Stimulated activated CD4-positive, alpha-beta T cell treated with anti-CD3 and anti-CD28 coated beads, Interleukin-15, amount 100 ng/mL, for 24 hours (primary cell): ENCODE measurements at regions not wholly inside any gene's neighbourhood (a gene's known extent, or its start where the extent isn't known, plus 50 kb on each side); places are given as distances from the start of the nearest gene placed in this dataset.
"Not testable (repeated sequence)": the region's sequence is repeated elsewhere in the genome, so short reads cannot be mapped to it uniquely, and the experiment has no call there.

Experiments
- DNase-seq: peaks from one replicate; pipeline ENCODE4 v3.0.0-alpha.2; 2020

DNA sequence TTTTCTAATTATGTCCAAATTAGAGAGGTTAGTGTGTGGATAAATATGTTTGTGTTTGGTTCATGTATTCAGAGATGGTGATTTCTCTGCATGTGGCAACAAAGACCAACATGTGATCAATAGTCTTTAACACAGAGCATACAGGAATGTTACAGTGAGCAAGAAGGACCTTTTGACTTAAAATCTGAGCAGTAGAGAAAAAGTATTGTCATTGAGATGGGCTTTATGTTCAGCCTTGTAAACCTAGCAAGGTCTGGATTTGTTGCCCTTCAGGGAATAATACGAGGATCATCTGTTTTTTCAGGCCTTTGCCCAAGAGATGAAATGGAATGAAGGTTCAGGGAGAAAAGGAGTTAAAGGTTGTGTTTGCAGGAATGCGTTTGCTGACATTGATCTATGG, 161.8 kb upstream of the NECTIN3 start:
- no peak for DNase-seq

DNA sequence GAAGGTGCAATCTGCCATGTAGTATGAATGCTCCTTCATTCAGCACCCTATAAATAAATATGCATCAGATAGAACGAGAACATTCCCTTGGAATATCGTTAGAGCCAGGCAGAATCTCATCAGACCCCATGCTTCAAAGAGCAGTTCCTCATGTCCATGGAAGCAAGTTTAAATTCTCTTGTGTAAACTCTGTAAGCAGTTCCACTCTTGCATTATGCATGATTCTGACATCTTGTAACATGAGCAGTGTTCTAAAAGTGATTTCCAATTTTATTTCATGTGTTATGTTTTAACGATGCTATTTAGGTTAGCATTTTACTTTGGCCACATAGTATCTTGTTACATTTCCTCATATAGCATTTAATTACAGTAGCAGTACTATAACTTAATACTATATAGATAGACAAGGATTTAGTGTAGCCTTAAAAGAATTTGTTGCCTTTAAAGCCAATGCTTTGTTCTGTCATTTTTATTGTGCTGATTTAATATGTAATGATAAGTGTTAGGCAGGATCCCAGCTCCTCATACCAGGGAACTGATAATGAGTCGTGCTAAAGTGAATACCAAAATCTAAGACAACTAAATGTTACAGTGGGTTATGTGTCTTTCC, 161.2 kb upstream of the NECTIN3 start:
- no peak for DNase-seq

DNA sequence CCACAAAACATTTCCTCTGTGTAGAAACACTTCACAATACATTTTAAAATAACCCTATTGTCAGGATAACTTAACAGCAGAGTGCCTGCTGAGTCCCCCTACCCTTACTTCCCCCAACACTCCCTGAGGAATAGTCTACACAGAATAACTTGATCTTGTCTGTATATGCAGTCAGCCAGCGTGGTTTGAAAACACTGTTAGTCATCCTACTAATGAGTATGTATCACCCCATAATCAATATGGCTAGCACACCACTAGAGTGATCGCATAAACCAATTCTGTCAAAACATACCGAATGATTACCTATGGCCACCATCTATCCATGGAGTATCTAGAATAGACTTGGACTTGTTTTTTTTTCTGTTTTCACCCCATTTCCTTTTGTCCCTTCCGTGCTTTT, 152.7 kb upstream of the NECTIN3 start:
- DNase-seq: no peak

DNA sequence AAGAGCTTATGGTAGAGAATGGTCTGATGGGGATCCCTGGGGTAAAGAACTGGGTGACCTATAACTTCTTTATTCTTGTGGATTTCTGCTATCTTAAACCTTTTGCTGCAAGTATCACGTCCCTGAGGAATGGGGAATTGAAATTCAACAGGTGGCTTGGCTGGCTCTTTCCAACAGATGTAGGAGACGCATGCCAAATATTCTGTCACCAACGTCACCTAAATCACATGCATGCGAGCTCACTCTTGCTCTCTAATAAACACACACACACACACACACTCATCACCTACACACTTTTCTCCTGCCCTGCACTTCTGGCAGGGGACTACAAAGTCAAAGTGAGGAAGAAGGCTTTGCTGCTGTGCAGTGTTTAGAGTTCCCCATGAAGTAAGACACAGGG, 145.8 kb upstream of the NECTIN3 start:
- DNase-seq: no peak

DNA sequence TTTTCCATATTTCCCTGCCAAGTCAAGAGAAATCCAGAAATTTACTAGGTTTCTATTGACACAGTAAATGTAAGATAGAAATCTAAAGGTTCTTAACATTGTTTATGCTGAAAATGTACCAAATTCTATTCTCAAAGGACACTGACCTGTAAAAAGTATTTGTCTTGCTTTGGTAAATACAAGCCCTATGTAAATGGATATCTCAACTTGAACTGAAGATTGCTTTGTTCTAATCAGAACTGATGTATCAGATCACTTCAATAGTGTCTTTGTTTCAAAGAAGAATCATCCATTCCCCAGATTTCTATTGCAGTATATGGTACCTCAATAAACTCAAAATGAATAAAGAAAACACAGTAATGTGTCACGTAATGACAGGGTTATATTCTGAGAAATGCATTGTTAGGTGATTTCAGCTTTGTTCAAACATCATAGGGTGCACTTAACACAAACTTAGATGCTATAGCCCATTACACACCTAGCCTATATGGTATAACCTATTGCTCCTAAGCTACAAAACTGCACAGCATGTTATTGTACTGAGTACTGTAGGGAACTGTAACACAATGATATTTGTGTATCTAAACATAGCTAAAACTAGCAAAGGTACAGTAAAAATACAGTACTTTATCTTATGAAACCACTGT, 143.5 kb upstream of the NECTIN3 start:
- DNase-seq: no peak

DNA sequence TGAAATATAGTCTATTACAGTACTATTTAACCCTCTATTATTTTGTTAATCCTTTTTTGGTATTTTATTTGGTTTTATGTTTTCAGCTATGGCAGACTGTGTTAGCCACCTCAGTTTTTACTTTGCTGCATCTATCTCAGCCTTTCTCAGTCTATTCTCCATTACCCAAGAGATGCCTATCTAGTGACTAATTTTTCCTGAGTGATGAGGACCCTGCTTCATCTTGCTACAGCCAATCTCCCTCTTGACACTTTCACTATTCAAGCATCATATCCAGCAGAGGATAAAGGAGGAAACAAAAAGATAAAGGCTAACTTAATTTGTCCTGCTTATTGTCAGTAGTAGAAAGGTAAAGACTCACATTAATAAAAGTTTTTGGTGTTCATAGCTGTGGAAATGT, 141.8 kb upstream of the NECTIN3 start:
- DNase-seq: no peak

DNA sequence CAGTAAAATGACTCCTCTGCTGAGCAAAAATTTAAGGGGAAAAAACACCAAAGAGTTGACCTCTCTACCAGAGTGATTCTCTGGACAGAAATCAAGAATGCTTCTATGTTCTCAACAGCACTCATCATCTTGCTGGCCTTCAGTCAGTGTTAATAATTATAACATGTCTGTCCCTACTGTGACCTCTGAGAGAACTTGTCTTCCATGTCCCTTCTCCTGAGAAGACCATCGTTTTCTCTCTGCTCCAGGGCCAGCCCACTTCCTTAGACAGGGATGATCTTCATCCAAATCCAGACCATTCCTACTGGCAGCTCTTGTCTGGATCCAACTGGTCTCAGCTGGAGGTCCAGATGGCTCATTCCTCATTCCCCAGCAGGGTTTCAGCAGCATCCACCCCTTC, 139.0 kb upstream of the NECTIN3 start:
- DNase-seq: no peak

DNA sequence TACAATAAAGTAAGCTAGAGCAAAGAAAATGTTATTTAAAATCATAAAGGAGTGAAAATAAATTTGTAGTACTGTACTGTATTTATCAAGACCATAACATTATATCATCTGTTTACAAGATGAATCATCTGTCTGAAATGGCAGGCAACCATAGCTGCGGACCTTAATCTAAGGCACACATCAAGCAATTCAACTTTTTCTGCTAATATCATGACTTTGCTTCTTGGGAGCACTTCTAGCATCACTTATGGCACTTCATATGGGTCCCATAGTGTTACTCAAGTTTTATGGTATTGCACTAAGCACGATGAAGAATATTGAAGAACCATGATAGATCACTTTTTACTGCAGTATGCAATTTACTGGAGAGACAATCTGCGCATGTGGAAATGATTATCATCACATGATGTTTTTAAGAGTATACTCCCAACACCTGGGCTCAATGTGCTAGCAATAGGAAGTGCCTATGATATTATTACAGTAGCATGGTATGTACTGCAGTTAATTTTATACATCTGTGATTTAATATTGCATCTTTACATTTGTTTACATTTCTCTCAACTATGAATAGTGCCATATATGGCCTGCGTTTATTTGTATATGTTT, 137.7 kb upstream of the NECTIN3 start:
- no peak for DNase-seq

DNA sequence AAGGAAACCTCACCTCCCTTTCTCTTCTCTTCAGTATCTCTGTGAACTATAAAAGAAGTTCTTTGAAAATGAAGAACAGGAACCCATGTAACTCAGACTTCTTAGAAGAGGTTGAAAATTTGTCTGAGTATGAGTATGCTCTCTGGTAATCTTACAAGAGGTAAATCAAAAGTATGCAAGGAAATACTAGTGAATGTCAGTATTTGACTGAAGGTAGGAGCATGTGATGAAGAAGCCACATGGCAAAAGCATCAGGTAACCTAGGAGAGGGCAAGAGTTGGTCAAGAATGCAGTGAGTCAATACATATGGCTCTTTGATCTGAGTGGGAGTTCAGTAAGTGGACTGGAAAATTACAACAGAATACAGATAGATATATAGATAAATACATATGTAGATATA, 133.0 kb upstream of the NECTIN3 start:
- no peak for DNase-seq

DNA sequence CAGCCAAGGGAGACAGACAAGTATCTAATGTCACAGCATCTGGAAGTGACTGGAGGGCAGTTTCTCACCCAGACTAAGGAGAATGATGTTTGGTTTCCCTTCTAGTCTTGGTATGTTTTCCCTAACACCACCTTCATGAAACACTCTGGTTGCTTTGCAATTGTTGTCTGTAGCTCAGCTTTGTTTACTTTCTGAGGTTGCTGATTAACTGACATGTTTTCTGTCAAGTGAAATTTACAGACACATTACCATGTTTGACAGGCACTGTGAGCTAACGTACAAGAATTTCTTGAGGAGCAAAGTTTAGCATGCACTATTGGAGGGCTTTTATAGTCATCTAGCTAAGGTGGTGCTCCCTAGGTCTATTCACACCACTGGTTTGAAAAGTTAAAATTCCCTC, 131.6 kb upstream of the NECTIN3 start:
- no peak for DNase-seq

DNA sequence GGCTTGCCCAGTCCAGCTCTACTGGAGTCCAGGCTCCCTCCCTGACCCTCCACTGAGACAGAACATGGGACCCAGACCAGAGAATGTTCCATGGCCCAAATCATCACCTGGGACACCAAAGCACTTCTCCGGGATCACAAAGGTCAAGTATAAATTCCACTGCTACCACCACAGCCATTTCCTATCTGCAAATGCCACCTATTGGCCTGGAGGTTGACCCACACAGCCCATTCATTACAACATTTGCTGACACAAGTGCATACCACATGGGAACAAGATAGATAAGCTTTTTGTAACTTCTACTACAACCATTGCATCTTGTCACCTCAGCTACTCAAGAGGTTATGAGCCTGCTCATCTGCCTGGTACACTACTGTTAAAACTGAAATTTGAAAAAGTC, 126.8 kb upstream of the NECTIN3 start:
- no peak for DNase-seq

DNA sequence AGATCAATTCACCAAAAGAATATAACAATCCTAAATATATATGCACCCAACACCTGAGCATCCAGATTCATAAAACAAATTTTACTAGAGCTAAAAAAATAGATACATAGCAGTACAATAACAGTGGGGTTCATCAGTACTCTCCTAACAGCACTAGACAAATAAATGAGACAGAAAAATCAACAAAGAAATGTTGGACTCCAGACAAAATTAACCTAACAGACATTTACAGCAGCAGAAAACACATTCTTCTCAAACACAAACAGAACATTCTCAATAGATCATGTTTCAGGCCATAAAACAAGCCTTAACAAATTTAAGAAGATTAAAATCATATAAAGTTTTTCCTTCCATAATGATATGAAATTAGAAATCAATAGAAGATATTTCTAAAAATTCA, 124.8 kb upstream of the NECTIN3 start:
- no peak for DNase-seq

DNA sequence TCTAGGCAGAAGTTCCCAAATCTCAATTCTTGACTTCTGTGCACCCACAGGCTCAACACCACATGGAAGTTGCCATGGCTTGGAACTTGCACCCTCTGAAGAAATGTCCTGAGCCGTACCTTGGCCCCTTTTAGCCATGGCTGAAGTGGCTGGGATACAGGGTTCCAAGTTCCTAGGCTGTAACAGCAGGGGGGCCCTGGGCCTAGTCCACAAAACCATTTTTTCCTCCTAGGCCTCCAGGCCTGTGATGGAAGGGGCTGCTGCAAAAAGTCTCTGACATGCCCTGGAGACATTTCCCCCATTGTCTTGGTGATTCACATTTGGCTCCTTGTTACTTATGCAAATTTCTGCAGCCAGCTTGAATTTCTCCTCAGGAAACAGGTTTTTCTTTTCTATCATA, 122.4 kb upstream of the NECTIN3 start:
- not testable (repeated sequence) for DNase-seq

DNA sequence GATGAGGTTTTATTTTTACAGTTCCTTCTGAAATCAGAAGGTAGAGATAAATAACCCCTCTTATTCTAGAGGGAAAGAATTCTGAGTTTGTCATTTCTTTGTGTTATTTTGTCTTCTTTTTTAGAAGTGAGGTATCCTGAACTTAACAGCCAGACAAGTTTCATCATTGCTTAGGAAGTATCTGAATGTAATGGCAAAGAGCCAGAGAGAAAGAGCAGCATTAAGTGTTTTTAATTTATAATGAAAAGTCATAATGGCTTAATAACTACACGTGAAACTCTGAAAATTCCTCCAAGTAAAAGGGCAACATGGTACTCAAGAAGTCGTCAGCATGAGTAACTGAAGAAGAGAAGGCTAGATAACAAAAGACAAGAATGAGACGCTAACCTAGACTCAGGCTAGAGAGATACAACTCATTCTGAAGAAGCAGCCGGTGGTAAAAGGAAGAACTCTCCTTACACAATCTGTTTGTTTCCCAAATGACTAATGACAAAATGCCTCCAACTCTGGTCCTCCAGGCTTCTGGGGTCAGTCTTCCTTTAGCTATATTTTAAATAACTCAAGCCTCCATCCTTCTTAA, 116.2 kb upstream of the NECTIN3 start:
- no peak for DNase-seq

DNA sequence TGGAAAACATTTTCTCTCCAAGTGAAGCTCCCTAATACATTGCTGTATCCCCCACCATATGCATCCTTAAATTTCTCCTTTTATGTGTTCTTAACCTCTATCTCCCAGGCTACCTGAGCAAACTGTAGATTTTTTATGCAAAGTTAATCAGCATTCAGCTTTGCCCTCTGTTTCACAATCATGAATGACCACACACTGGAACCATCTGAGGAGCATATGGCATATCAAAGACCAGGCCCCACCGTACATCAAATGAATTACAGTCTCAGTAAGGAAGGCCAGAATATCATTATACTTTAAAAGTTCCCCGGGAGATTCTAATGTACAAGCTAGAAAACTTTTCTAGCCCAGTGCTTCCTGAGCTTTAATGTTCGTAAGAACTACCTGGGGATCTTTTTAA, 115.5 kb upstream of the NECTIN3 start:
- no peak for DNase-seq

DNA sequence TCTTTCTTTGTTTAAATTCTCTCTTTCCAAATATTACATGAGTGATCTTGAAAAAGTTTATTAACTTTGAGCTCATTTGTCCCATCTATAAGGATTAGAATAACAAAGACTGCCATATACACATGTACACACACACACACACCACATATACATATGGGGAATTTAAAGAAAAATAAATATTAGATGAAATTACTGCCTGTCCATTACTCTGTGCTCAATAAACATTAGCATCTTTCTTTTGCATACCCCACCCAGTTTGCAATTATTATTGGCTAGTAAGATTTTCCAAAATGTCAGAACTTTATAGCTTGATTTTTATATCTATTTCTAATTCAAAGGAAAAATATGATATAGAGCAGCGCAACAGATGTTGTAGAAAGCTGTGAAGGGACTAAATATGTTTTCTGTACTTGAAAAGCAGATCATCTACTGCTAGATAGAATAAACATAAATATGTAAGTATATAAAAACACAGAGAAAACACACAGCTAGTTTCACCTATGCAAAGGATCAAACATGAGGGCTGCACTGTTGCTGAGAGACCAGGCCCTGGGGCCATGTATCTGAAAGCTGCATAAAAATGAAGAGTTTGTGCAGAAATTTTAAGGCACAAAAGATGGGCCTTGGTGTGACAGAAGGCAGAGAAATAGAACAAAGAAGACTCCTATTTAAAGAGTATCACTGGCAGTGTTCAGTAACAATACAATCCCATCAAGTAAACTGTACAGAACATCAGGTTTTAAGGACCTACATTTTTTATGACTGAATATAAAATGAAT, 114.2 kb upstream of the NECTIN3 start:
- no peak for DNase-seq

DNA sequence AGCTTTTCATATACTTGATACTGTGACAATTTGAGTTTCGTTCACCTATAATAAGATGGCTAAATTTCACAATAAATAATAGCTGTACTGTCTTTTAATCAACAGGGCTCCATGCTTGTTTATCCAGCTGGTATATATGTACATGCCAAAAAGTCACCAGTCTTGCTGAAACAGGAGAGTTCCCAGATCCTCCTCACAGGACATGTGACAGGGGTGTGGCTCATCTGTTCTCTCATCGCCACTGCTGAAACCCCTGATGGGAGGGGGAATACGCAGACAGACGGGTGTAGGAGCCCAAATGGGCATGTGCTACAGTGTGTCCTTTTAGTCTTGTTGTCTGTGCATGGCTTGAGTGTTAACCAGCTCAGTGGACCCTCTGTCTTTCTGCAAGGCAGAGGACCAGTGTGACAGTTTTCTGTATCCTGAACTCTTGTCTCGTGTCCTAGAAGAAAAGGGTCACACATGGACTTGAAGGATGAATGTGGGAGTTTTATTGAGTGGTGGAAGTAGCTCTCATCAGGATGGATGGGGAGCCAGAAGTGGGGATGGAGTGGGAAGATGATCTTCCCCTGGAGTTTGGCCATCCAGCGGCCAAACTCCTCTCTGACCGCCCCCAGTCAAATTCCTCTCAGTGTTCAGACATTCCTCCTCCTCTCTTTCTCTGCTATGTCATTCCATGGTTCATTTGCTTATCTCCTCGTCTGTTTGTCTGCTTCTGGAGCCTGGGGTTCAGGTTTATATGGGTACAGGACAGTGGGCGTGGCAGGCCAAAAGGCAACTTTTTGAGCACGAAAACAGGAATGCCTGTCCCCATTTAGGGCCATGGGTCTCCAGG, 113.1 kb upstream of the NECTIN3 start:
- DNase-seq: no peak

DNA sequence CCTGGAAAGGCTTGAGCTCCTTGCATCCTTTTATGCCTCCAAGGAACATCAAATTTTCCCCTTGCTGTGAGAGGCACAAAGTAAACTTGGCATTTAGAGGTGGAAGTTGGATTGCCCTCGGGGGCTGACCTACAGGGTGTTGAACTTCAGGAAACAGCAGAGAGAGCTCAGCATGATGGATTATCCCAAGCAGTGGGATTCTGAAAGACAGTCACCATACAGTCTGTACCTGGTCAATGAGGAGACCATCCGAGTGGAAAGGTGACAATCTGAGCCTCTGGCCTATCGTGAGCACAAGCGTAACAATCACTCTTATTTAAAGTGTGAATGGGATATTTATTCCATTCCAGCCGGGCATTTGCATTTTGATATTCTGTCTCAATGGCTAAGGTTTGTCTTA, 105.6 kb upstream of the NECTIN3 start:
- DNase-seq: no peak

DNA sequence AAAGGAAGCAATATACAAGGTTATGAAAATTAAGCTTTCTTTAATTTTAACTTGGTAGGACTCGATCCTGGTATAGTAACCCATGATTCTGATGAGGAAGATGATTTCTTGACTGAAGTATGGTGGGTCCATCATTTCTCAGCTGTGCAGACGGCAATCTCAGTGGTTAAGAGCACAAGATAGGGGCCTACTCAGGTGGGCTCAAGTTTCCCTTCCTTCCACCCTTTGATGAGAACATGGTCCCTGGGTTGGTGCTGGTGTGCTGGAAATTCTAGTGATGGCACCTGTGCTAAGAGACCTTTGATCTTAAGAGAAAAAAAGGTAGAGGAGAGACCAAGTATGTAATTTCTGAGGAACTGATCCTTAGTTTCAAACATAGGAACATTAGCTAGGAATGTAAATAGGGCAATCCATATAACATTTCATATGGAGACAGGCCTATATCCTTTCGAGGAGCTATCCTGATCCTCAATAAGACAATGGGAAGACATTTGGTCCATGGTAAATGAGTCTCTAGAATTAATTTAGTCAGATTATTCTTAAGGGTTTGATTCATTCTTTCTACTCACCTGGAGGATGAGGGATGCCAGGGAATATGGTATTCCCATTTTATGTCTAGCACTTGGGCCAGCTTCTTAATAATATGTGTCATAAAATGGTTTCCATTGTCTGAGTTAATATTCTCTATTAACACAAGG, 104.5 kb upstream of the NECTIN3 start:
- no peak for DNase-seq

DNA sequence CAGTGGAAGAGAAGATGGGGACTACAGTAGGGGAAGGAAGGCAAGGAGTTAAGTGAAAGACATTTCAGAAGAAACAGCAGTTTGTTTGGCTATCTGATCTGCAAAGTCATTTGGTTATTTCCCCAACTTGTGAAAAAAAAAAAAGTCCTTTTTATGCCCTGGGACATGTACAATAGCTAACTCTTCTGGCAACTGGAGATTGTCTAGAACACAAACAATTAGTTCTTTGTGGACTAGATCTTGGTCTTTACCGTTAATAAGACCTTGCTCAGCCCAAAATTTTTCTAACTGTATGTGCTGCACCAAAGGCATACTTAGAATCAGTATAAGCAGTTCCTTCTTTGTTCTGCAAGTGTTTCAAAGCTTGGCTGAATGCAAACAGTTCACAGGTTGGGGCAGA, 103.5 kb upstream of the NECTIN3 start:
- no peak for DNase-seq

DNA sequence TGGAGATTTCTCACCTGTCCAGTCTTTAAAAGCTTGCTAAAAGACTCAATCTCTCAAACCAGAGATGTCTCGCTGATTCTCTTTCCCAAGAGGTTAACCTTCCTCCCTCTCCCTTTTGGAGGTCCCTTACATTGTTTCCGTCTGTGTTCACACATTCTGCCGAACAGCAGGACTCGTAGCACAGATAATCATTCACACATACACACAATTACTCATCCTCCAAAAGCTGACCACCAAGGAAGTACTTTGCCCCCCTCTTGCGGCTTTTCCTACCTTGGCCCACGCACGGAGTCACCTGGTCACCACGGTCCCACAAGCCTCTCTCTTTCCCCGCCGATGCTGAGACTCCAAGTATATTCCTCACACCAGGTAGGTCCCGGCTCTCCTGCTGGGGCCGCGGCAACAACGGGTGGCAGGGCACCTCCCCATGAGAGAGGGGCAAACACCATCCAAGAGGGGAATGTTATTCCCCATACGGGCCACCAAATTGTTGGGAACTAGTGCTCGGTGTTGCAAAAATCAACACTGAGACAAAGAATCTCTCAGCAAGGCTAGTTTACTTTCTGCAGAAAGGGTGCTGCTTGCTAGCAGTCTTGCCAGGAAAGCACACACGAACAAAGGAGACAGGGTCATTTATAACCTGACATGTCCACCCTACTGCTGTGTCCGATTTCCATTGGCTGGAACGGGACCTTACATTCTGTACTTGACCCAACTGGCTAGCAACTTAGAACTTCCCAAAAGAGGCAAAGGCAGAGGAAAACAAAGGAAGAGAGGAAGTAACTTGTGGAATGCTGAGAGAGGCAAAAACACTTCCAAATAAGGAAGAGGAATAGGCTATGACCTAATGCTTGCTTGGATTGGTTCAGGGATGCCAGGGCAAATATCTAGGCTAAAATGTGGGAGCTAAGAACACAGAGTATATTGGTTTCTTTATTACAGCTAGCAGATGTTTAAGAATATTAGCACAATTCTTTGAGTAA, 102.1 kb upstream of the NECTIN3 start:
- DNase-seq: no peak
